PC-3 (cell line): ENCODE measurements at regions not wholly inside any gene's neighbourhood (a gene's known extent, or its start where the extent isn't known, plus 50 kb on each side); places are given as distances from the start of the nearest gene placed in this dataset.

Experiments
- ATAC-seq: fragments of 200-7000 bp; cut with Tn5 transposase; 2 replicates; pipeline ENCODE4 v1.9.1; 2020; ENCODE audit warnings: mild to moderate bottlenecking, moderate library complexity
- BruUV-seq: library from RNA; stranded (reverse); fragments of 400-500 nt; replicated peaks from 2 replicates; lab custom pipeline; 2021; lab: Mats Ljungman, UMichigan
- CTCF ChIA-PET: fragments of 300-600 bp; sonication (Branson Sonifier 250); formaldehyde crosslinking; loops from one replicate; lab custom pipeline; 2022; ENCODE audit warnings: antibody characterized with exemption; lab: Charles Lee
- POLR2A ChIA-PET: fragments of 300-600 bp; sonication (Branson Sonifier 250); formaldehyde crosslinking; loops from one replicate; lab custom pipeline; 2022; ENCODE audit warnings: antibody characterized with exemption; ENCODE audit not compliant: unreplicated experiment; lab: Charles Lee
- DNase-seq: peaks from one replicate; pipeline ENCODE4 v3.0.0-alpha.2; 2015
- H2AFZ ChIP-seq: fragments of 300-600 bp; sonication (generic); 2 replicates; pipeline ENCODE4 v1.6.0; 2016; ENCODE audit warnings: antibody characterized with exemption, low read length
- H3F3A ChIP-seq: fragments of 300-600 bp; sonication (generic); one replicate; pipeline ENCODE4 v1.6.0; 2017; ENCODE audit warnings: antibody characterized with exemption, low read length, control low read depth, mild to moderate bottlenecking; ENCODE audit not compliant: unreplicated experiment
- H3K27ac ChIP-seq: fragments of 300-600 bp; sonication (generic); 2 replicates; pipeline ENCODE4 v1.5.1; 2016; ENCODE audit warnings: mild to moderate bottlenecking, low read length
- H3K27me3 ChIP-seq: fragments of 300-600 bp; sonication (generic); 2 replicates; pipeline ENCODE4 v1.6.1; 2016; ENCODE audit warnings: low read length, mixed read lengths
- H3K36me3 ChIP-seq: fragments of 300-600 bp; sonication (generic); 2 replicates; pipeline ENCODE4 v1.6.1; 2016; ENCODE audit warnings: low read depth, mixed run types, low read length, mixed read lengths
- H3K4me1 ChIP-seq: fragments of 300-600 bp; sonication (generic); 2 replicates; pipeline ENCODE4 v1.5.1; 2016; ENCODE audit warnings: low read length; ENCODE audit not compliant: insufficient read depth
- H3K4me2 ChIP-seq: fragments of 300-600 bp; sonication (generic); 2 replicates; pipeline ENCODE4 v1.6.0; 2016; ENCODE audit warnings: low read length
- H3K4me3 ChIP-seq: fragments of 300-600 bp; sonication (generic); 2 replicates; pipeline ENCODE4 v1.5.1; 2016; ENCODE audit warnings: mild to moderate bottlenecking, low read length, mixed read lengths
- H3K79me2 ChIP-seq: fragments of 300-600 bp; sonication (generic); 2 replicates; pipeline ENCODE4 v1.6.1; 2017; ENCODE audit warnings: low read length, mixed read lengths
- H3K9ac ChIP-seq: fragments of 300-600 bp; sonication (generic); 2 replicates; pipeline ENCODE4 v1.6.0; 2016; ENCODE audit warnings: mild to moderate bottlenecking, low read length
- H3K9me2 ChIP-seq: fragments of 300-600 bp; sonication (generic); replicated peaks from 2 replicates; pipeline ENCODE4 v1.6.1; 2016; ENCODE audit warnings: mixed run types, low read length, mixed read lengths
- H3K9me3 ChIP-seq: fragments of 300-600 bp; sonication (generic); 2 replicates; pipeline ENCODE4 v1.6.1; 2016; ENCODE audit warnings: low read length, mixed read lengths
- H4K20me1 ChIP-seq: fragments of 300-600 bp; sonication (generic); 2 replicates; pipeline ENCODE4 v1.6.1; 2016; ENCODE audit warnings: low read length, mixed read lengths
- EZH2 ChIP-seq: fragments of 300-600 bp; sonication (generic); IDR thresholded peaks from one replicate; pipeline ENCODE4 v1.6.1; 2017; ENCODE audit warnings: antibody characterized with exemption, mild to moderate bottlenecking, low read length; ENCODE audit not compliant: unreplicated experiment
- EZH2phosphoT487 ChIP-seq: fragments of 300-600 bp; sonication (generic); IDR thresholded peaks from 2 replicates; pipeline ENCODE4 v1.6.1; 2018; ENCODE audit warnings: mild to moderate bottlenecking, antibody characterized with exemption, low read length, borderline replicate concordance
- intact Hi-C: fragments of 100-400 bp; cut with micrococcal nuclease; formaldehyde crosslinking; loops from 2 replicates; pipeline ENCODE4 v1.9.0; 2023
- TF ChIP-seq, protein P1 (sequence below): fragments of 300-600 bp; sonication (generic); conservative IDR thresholded peaks from 2 replicates; pipeline ENCODE4 v1.5.1; 2017; ENCODE audit warnings: antibody characterized with exemption, low read depth, mild to moderate bottlenecking, low read length

DNA sequence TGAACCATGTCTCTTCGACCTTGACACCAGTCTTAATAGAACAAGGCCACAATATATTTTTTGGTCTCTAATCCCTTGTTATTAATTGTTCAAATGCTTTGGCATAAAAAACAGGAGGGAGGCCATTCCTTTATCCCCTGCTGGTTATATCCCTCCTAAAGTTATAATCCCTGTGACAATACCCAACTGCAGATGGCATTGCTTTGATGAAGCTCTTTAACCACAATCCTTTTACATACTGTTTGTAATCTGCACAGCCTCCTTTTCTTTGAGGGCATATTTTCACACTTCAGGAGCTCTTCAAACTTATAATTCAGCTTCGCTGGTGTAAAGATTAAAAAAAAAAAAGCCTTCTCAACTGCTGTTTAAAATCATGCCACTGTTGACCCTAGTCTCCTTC is 919.0 kb downstream of the EPHA3 start:
- H3K79me2 ChIP-seq, result no peaks in the 10 kb centered on the region
- TF ChIP-seq, protein P1, sequence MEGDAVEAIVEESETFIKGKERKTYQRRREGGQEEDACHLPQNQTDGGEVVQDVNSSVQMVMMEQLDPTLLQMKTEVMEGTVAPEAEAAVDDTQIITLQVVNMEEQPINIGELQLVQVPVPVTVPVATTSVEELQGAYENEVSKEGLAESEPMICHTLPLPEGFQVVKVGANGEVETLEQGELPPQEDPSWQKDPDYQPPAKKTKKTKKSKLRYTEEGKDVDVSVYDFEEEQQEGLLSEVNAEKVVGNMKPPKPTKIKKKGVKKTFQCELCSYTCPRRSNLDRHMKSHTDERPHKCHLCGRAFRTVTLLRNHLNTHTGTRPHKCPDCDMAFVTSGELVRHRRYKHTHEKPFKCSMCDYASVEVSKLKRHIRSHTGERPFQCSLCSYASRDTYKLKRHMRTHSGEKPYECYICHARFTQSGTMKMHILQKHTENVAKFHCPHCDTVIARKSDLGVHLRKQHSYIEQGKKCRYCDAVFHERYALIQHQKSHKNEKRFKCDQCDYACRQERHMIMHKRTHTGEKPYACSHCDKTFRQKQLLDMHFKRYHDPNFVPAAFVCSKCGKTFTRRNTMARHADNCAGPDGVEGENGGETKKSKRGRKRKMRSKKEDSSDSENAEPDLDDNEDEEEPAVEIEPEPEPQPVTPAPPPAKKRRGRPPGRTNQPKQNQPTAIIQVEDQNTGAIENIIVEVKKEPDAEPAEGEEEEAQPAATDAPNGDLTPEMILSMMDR, result no peak
- TF ChIP-seq EZH2phosphoT487 (no peak), EZH2 (no peak)
- no peaks in the 10 kb centered on the region; the same call in 1 of the 2 replicates for H3K9me3 ChIP-seq
- no peak overlapping the region for H3K9ac ChIP-seq
- no peak overlapping the region for H3K4me2 ChIP-seq
- CTCF ChIA-PET, result no interaction called here
- no peak for ATAC-seq
- no peaks in the 10 kb centered on the region for H3F3A ChIP-seq
- DNase-seq, result no peak
- no peak overlapping the region for H2AFZ ChIP-seq
- intact Hi-C loops, result no loop called here
- BruUV-seq, result no TSS peak
- no peaks in the 10 kb centered on the region for H4K20me1 ChIP-seq
- POLR2A ChIA-PET, result no interaction called here
- H3K27me3 ChIP-seq, result 0 out of 2 replicates have a peak, but pooled peaks cover 2% of the 10 kb centered on the region
- H3K9me2 ChIP-seq, result no peaks in the 10 kb centered on the region
- H3K36me3 ChIP-seq, result no peaks in the 10 kb centered on the region
- peaks cover 6% of the 10 kb centered on the region; the same call in 1 of the 2 replicates for H3K4me1 ChIP-seq
- H3K27ac ChIP-seq, result no peak overlapping the region
- no peak overlapping the region for H3K4me3 ChIP-seq

DNA sequence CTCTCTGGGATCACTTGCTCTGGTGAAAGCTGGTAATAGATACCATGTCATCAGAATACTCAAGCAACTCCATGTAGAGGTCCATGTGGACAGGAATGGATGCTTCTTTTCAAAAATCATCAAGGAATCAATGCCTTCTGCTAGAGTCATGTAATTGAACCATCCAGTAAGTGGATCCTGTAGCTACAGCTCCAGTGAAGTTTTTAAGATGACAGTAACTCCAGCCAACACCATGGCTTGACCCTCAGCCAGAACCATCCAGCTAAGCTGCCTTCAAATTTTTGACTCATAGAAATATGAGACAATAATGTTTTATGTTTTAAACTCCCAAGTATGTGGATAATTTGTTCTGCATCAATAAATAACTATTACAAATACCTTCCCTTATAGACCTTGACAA is 923.7 kb downstream of the EPHA3 start:
- no peak overlapping the region for H3K4me2 ChIP-seq
- peaks cover 25% of the 10 kb centered on the region; the same call in 1 of the 2 replicates for H3K27me3 ChIP-seq
- ATAC-seq, result no peak
- H3K4me1 ChIP-seq, result no peaks in the 10 kb centered on the region
- H3K9ac ChIP-seq, result no peak overlapping the region
- H3K9me3 ChIP-seq, result no peaks in the 10 kb centered on the region; the same call in 1 of the 2 replicates
- H4K20me1 ChIP-seq, result no peaks in the 10 kb centered on the region
- intact Hi-C loops, result no loop called here
- DNase-seq, result no peak
- H3K36me3 ChIP-seq, result no peaks in the 10 kb centered on the region
- H3F3A ChIP-seq, result no peaks in the 10 kb centered on the region
- H3K27ac ChIP-seq, result no peak overlapping the region
- ChIA-PET POLR2A (no interaction called here), CTCF (no interaction called here)
- no peak overlapping the region for H2AFZ ChIP-seq
- TF ChIP-seq EZH2, result no peak
- no peak for TF ChIP-seq EZH2phosphoT487
- TF ChIP-seq, protein P1, result no peak
- H3K79me2 ChIP-seq, result no peaks in the 10 kb centered on the region
- H3K9me2 ChIP-seq, result no peaks in the 10 kb centered on the region
- H3K4me3 ChIP-seq, result no peak overlapping the region
- no TSS peak for BruUV-seq

DNA sequence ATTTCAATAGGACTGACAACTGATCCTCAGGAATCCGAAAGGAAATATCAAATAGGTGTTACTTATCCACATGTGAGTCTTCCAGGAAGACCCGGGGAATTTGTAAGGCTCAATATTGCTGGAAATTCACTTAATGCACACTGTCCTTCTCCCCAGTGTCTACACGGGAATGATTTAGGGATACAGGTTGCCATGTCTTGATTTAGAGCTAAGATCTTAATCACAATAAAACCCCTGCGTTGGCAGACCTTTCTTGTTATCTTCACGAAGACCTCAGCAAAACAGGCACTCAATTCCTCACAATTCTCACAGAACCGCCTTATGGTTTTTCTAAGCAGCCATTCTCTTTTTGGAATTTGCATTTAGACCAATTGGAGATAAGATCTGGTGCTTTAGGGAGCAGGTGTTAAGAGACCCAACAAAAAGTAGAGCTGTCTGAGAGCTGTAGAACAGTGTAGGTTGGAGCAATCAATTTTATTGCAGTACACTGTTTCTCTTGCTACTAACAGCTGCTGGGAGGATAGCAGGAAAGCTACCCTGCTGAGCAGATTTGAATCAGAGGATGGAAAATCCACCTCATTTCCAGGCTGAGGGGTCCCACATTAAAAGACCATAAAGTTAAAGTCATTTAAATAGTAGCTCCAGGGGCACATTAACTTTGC is 925.7 kb downstream of the EPHA3 start:
- H3K36me3 ChIP-seq, result no peaks in the 10 kb centered on the region
- ATAC-seq, result no peak
- peaks cover 27% of the 10 kb centered on the region; the same call in 1 of the 2 replicates for H3K27me3 ChIP-seq
- intact Hi-C loops, result no loop called here
- no peaks in the 10 kb centered on the region for H3K9me2 ChIP-seq
- no peaks in the 10 kb centered on the region for H3K9me3 ChIP-seq
- CTCF ChIA-PET, result no interaction called here
- TF ChIP-seq EZH2 (no peak), EZH2phosphoT487 (no peak)
- TF ChIP-seq, protein P1, result no peak
- POLR2A ChIA-PET, result no interaction called here
- no peak overlapping the region for H3K27ac ChIP-seq
- H4K20me1 ChIP-seq, result no peaks in the 10 kb centered on the region
- H3K4me3 ChIP-seq, result no peak overlapping the region
- no peak for DNase-seq
- no peaks in the 10 kb centered on the region for H3K79me2 ChIP-seq
- H3K4me2 ChIP-seq, result no peak overlapping the region
- no peaks in the 10 kb centered on the region for H3K4me1 ChIP-seq
- H3F3A ChIP-seq, result no peaks in the 10 kb centered on the region
- H2AFZ ChIP-seq, result no peak overlapping the region
- no TSS peak for BruUV-seq
- H3K9ac ChIP-seq, result no peak overlapping the region
